ENCODE measurements at regions not wholly inside any gene's neighbourhood (a gene's known extent, or its start where the extent isn't known, plus 50 kb on each side); places are given as distances from the start of the nearest gene placed in this dataset.

DNA sequence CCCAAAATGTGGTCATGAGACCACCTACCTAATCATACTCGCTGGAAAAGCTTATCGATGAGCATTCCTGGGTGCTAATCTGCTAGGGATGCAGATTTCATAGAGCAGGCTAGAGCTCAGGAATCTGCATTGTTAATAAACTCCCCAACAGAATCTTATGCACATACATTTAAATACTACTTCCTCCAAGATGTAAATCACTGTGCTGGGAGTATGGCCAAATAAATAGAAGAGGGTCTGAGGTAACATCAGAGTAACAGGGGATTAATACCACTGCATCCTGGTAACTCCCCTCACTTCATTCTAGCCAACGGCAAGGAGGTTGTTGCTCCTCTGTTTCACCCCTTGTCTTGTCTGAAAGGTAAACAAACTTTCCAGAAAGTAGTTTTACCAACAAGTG is 118.3 kb upstream of the SEMA6D start:
- H2BK15ac ChIP-seq (ENCODE audit: low read length) = no peak overlapping the region
- H3K23ac ChIP-seq (ENCODE audit: insufficient read length) = no peak overlapping the region
- H3K27ac ChIP-seq (ENCODE audit: low read depth, low read length) = no peak overlapping the region
- no peak for DNase-seq (ENCODE audit: low read depth in 1 of 2, low spot score in 2 of 2)
- H3K18ac ChIP-seq (ENCODE audit: extremely low read depth, low read length) = no peak overlapping the region
- no peaks in the 10 kb centered on the region for H3K23me2 ChIP-seq (ENCODE audit: low read depth, low read length)
- peak overlapping the region; percentile 41; the same call in 1 of the 2 replicates for H2BK12ac ChIP-seq (ENCODE audit: low read depth, low read length)
- ChIA-PET POLR2A (ENCODE audit: partially characterized antibody) (no interaction called here), CTCF (ENCODE audit: partially characterized antibody) (no interaction called here)
- TF ChIP-seq TBP (IDR thresholded peaks at IDR 0.05; ENCODE audit: low read depth, low read length) (no peak), SUZ12 (IDR thresholded peaks at IDR 0.05; ENCODE audit: low read length) (no peak), NRF1 (IDR thresholded peaks at IDR 0.05; ENCODE audit: low read depth, low read length) (no peak), SRF (IDR thresholded peaks at IDR 0.05; ENCODE audit: low read depth, low read length) (no peak), SAP30 (IDR thresholded peaks at IDR 0.05; ENCODE audit: insufficient read depth, insufficient replicate concordance, low read length) (no peak)
- H3K79me2 ChIP-seq (ENCODE audit: control insufficient read depth in 1 of 2, insufficient read depth in 2 of 2, low read length in 2 of 2) = no peaks in the 10 kb centered on the region
- H4K5ac ChIP-seq (ENCODE audit: insufficient read length, low read depth, low read length) = no peak overlapping the region
- no peaks in the 10 kb centered on the region for H3K79me1 ChIP-seq (ENCODE audit: low read depth, low read length)
- peaks cover 0 to 6% (median 0%) of the 10 kb centered on the region in 4 experiments; a peak in 1 of 7 replicates for H3K4me1 ChIP-seq (replicated peaks in 1 of 4; ENCODE audit: control insufficient read depth in 3 of 4, insufficient read depth in 4 of 4, low read length in 3 of 4)
- no peak overlapping the region for H4K8ac ChIP-seq (ENCODE audit: extremely low read depth, insufficient read depth, low read length)
- no peak overlapping the region for H2BK5ac ChIP-seq (ENCODE audit: low read depth, low read length)
- H3K14ac ChIP-seq (ENCODE audit: insufficient read length) = no peak overlapping the region
- no peak overlapping the region for H2AFZ ChIP-seq (ENCODE audit: low read length)
- WGBS, 2 experiments (ENCODE audit: extremely low coverage in 1 of 2, insufficient coverage in 1 of 2, insufficient read length in 1 of 2, insufficient replicate concordance in 2 of 2, low coverage in 1 of 2, low lambda C conversion rate in 2 of 2, missing lambda C conversion rate in 1 of 2) = 74% methylated on average over 3 of the region's 3 CpGs; no CpG with 5 or more reads in 1 of the 2 experiments
- no peak overlapping the region for H3K9ac ChIP-seq (replicated peaks in 1 of 4; ENCODE audit: extremely low read depth in 1 of 4, low read depth in 3 of 4, low read length in 3 of 4)
- H2BK120ac ChIP-seq (replicated peaks; ENCODE audit: low read depth, low read length) = no peak overlapping the region
- H3K4ac ChIP-seq (replicated peaks; ENCODE audit: insufficient read length, low read depth, low read length) = no peak overlapping the region
- no peak overlapping the region for H3K4me2 ChIP-seq (ENCODE audit: insufficient read depth in 1 of 2, low read depth in 2 of 2, low read length in 2 of 2)
- H3K4me3 ChIP-seq (ENCODE audit: extremely low read depth in 1 of 4, insufficient read depth in 2 of 4, low read depth in 3 of 4, low read length in 4 of 4) = no peak overlapping the region
- H2AK5ac ChIP-seq (ENCODE audit: low read depth, low read length) = no peak overlapping the region
- H4K20me1 ChIP-seq (replicated peaks in 1 of 2; ENCODE audit: control insufficient read depth in 1 of 2, insufficient read depth in 2 of 2, low read length in 2 of 2) = no peaks in the 10 kb centered on the region
- H4K91ac ChIP-seq (replicated peaks; ENCODE audit: insufficient read length, low read length) = no peak overlapping the region
- no peaks in the 10 kb centered on the region for H3K36me3 ChIP-seq (ENCODE audit: control insufficient read depth in 2 of 4, insufficient read depth in 4 of 4, low read length in 3 of 4)
- H2BK20ac ChIP-seq (ENCODE audit: low read length) = no peak overlapping the region
- peaks cover 0 to 3% of the 10 kb centered on the region in 2 experiments; a peak in 1 of 4 replicates for H3K9me3 ChIP-seq (ENCODE audit: insufficient read depth in 2 of 2, low read depth in 1 of 2, low read length in 1 of 2)
- H3K27me3 ChIP-seq (replicated peaks in 1 of 4; ENCODE audit: control insufficient read depth in 3 of 4, extremely low read depth in 1 of 4, insufficient read depth in 3 of 4, low read length in 3 of 4) = no peaks in the 10 kb centered on the region
- H3K56ac ChIP-seq (replicated peaks; ENCODE audit: insufficient read length, low read depth, low read length) = no peak overlapping the region
- no peak for FAIRE-seq

Data from H1 (cell line).